Islet of Langerhans (tissue), 1 donor: ENCODE measurements at regions not wholly inside any gene's neighbourhood (a gene's known extent, or its start where the extent isn't known, plus 50 kb on each side); places are given as distances from the start of the nearest gene placed in this dataset.
A peak's percentile ranks its signal among the peaks of the same experiment; 100 is the strongest.

ENCODE experiments used
- FAIRE-seq: peaks from one replicate; lab custom pipeline; 2011; peaks lifted over from hg19 to GRCh38; lab: Jason Lieb, UNC

DNA sequence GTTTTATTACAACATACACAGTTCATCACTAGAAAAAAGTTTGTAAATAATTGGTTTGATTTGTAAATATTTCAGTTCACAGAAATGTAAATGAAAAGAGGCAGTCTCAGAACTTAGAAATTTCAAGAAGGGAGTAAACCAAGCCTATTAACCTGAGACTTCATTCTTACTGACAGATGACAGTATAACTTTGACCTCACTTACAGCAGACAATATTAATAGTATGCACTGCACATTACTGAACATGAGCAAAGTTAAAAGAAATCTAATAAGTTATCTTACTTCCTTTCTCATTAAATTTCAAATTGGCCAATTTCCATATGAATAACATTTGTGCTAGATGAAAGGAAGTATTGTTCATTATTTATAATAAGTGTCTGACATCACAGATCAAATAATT is 235.8 kb downstream of the SLC6A15 start:
- no peak for FAIRE-seq

DNA sequence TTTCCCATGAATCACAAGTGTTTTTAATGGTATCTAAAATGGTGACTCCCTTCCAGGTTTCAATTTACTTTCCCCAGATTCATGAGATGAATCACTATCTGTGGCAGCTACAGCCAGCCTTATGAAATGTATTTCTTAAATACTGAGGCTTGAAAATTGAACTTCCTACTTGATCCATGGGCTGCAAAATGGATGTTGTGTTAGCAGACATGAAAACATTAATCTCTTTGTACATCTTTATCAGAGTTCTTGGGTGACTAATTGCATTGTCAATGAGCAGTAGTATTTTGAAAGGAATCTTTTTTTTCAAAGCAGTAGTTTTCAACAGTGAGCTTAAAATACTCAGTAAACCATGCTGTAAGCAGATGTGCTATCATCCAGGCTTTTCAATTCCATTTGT is 250.8 kb downstream of the SLC6A15 start:
- no peak for FAIRE-seq

DNA sequence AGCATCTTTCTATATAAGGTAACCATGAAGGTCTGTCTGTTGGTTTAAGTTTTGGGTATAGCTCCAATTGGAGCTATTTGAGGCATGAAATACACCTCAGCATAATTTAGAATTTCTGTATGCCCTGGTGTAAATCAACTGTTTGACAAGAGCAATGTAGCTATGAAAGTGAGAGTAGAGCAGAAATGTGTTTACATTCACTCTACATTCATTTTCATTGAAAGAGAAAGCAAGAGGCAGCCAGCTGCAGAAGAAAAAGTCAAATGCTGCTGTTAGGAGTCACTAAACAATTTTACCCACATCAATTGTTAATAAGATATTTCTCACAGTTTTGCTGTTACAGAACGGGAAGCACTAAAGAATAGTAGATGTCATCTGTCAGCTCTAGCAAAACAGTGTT is 252.5 kb downstream of the SLC6A15 start:
- no peak for FAIRE-seq

DNA sequence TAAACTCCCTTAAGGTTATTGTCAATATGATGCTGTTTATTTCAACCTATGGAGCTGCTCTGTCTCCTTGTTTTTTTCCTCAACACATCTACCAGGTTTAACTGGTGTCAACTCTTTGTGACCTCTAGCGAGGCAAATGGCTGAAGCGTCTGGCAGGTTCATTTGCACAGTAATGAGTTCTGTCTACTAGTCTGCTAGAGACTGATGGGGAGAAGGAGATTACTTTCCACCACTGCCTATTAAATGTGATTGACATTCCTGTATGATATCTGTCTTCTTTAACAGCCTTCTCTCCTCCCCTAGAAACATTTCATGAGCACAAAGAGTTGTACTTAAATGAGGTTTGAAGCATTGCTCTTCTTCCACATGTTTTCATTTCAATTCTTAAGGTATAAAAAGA is 253.7 kb downstream of the SLC6A15 start:
- no peak for FAIRE-seq

GRCh38 chr12:84656705-84657104 is 255.9 kb downstream of the SLC6A15 start:
- no peak for FAIRE-seq

DNA sequence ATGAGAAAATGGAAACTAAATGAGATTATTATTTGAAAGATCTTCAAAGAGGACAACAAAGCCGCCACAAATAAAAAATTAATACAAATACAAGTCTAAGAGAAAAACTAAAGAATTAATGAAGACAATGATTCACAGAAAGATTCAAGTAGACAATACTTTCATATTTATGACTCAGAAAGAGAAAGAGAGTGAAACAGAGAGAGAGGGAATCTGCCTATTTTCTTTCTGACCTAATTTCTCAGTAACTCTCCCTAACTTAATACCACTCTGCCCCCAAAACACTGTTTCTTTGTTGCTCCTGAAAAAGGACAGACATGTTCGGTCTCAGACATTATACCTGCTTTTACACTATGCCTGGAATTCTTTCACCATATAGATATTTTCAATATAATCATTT is 259.1 kb downstream of the SLC6A15 start:
- no peak for FAIRE-seq

- no peak for FAIRE-seq
These were observed 264.2 kb downstream of the SLC6A15 start for GRCh38 chr12:84648425-84648824.

DNA sequence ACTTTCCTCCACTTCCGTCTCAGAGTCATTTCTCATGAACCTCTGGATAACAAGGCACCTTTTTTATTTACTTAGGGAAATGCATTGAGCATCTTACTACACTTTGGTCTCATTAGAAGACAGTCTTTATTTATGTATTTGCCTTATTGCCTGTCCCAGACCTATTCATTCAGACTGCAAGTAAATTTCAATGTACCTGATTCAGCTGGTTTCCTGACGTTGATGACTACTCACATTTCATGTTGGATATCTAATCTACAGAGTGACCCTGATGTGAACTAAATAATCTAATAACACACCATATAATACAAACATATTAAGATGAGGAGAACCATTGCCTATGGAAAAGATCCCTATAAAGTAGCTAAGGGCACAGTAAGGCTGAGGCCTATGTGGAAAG is 267.7 kb downstream of the SLC6A15 start:
- FAIRE-seq, result no peak

GRCh38 chr12:84643993-84644392 is 268.6 kb downstream of the SLC6A15 start:
- FAIRE-seq, result no peak

GRCh38 chr12:84641940-84642545 is 270.6 kb downstream of the SLC6A15 start:
- FAIRE-seq, result no peak

GRCh38 chr12:84638811-84639368 is 273.7 kb downstream of the SLC6A15 start:
- no peak for FAIRE-seq

GRCh38 chr12:84637926-84638325 is 274.7 kb downstream of the SLC6A15 start:
- FAIRE-seq, result no peak

DNA sequence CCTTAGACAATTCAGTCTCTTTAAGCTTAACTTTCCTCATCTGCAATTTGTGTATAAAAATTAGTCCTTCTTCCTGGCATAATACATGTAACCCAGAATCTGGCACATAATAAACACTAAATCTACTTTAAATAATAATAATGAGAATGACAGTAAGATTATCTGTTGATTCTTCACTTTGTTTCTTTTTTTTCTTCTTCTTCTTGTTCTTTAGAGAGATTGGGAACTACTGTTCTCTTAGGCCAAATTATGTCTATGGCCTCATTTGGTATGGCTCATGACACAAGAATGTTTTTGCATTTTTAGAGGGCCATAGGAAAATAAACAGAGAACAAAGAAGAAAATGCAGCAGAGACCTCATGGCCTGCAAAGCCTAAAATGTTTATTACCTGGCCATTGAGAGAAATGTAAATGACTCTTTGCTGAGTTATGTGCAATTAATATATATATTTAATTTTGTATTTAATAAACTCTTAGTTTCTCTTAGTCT is 275.8 kb downstream of the SLC6A15 start:
- FAIRE-seq, result no peak

DNA sequence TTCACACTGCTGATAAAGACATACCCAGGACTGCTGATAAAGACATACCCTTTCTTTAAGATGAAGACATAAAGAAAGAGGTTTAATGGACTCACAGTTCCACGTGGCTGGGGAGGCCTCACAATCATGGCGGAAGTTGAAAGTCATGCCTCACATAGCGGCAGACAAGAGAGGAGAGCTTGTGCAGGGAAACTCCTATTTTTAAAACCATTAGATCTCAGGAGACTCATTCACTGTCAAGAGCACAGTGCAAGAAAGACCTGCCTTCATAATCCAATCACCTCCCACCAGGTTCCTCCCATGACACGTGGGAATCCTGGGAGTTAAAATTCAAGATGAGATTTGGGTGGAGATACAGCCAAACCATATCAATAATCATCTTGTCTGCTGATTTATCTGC is 278.1 kb downstream of the SLC6A15 start:
- no peak for FAIRE-seq

- no peak for FAIRE-seq
These were observed 280.0 kb downstream of the SLC6A15 start for GRCh38 chr12:84632556-84632955.

- FAIRE-seq, result no peak
These were observed 281.6 kb downstream of the SLC6A15 start for GRCh38 chr12:84631020-84631419.

DNA sequence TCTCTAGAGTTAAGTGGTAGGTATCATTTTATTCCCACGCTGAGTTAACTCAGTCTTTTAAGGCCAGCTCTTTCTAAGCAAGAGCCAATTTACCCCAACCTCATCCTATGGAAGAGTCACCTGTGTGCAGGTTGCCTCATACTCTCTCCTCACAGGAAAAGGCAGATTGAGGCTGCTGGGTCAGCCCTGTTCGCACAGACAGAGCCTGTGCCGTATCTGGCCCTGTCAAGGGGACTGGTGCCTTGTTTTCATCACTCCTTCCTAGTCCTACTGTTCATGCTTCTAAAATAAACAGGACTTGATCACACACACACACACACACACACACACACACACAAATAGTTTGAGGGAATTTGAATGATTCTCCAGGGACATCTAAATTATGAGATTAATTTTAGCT is 285.0 kb downstream of the SLC6A15 start:
- no peak for FAIRE-seq

DNA sequence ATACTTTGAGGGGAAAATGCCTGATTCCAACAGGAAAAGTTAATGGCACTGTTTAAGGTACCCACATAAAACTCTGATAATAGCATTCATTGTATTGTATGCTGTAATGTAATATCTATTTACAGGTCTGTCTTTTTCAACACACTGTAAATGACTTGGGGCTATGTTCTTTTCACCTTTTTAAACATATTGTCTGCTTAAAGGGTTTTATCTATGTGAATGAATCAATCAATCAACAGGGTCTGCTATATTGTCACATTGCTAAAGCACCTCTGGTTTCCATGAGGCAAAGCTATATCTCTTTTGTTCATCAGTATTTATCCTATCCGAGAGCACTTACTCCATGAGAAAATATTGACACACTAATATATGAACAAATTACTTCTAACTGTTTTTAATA is 288.0 kb downstream of the SLC6A15 start:
- no peak for FAIRE-seq

- FAIRE-seq, result no peak
These were observed 293.5 kb downstream of the SLC6A15 start for GRCh38 chr12:84619053-84619571.

DNA sequence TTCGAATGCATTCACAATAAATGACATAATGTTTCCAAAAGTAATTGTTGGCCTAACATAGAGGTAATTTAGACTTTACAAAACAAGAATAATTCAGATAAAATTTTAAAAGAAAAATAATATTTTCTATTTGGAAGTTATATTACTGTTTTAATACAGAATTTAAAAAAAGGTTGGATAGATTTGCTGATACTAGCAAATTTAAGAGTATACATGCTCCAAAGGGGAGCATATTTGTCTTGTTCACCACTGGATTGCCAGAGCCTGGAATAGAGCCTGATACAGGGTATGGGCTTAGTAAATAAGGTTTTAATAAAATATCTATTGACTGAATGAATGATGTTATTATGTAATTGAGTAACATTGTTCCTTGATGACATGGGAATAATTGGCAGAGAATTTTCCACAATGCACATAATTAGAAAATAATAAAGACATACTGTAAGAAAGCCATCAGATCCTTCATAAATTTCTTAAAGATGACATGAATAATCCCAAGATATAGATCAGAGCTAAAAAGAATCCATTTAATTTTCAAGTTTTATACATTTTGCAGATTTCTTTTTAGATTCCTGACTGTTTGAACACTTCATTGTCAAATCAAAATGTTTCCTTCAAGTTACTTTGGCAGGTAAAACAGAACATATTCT is 305.3 kb downstream of the SLC6A15 start:
- FAIRE-seq, result peak; percentile 17

- no peak for FAIRE-seq
These were observed 306.6 kb downstream of the SLC6A15 start for GRCh38 chr12:84605983-84606382.

- FAIRE-seq, result no peak
These were observed 308.0 kb downstream of the SLC6A15 start for GRCh38 chr12:84604551-84604950.

- no peak for FAIRE-seq
These were observed 308.9 kb downstream of the SLC6A15 start for GRCh38 chr12:84603484-84604248.
